Neural cell (in vitro differentiated cells): ENCODE measurements at regions not wholly inside any gene's neighbourhood (a gene's known extent, or its start where the extent isn't known, plus 50 kb on each side); places are given as distances from the start of the nearest gene placed in this dataset.

ENCODE experiments used
- H2AFZ ChIP-seq: fragments of 200-600, 300-800 bp; sonication (generic), shearing (Covaris generic); 2 replicates; pipeline ENCODE4 v1.6.0; 2014; ENCODE audit warnings: low read depth, mild to moderate bottlenecking, antibody characterized with exemption, low read length, moderate library complexity
- H3F3A ChIP-seq: fragments of 200-600 bp; shearing (Covaris generic); 2 replicates; pipeline ENCODE4 v1.6.1; 2016; ENCODE audit warnings: mild to moderate bottlenecking, moderate library complexity, mixed read lengths, antibody characterized with exemption, low read length; ENCODE audit not compliant: insufficient read depth, poor library complexity, severe bottlenecking
- H3K27ac ChIP-seq: fragments of 200-600, 300-800 bp; sonication (generic), shearing (Covaris generic); 2 replicates; pipeline ENCODE4 v1.5.1; 2014; ENCODE audit warnings: mild to moderate bottlenecking, low read length, moderate library complexity
- H3K27me3 ChIP-seq: fragments of 300-800, 200-600 bp; sonication (generic), shearing (Covaris generic); 2 replicates; pipeline ENCODE4 v1.6.0; 2014; ENCODE audit warnings: mild to moderate bottlenecking, low read depth, low read length, moderate library complexity; ENCODE audit not compliant: insufficient read depth
- H3K36me3 ChIP-seq: fragments of 300-800, 200-600 bp; sonication (generic), shearing (Covaris generic); 2 replicates; pipeline ENCODE4 v1.5.1; 2014; ENCODE audit warnings: mild to moderate bottlenecking, antibody characterized with exemption, low read length, moderate library complexity; ENCODE audit not compliant: insufficient read depth
- H3K4me2 ChIP-seq: fragments of 300-800, 200-600 bp; sonication (generic), shearing (Covaris generic); 2 replicates; pipeline ENCODE4 v1.6.0; 2014; ENCODE audit warnings: mild to moderate bottlenecking, low read length
- H3K4me3 ChIP-seq: fragments of 300-800, 200-600 bp; sonication (generic), shearing (Covaris generic); 2 replicates; pipeline ENCODE4 v1.5.1; 2014; ENCODE audit warnings: mild to moderate bottlenecking, low read length, moderate library complexity
- H3K79me2 ChIP-seq: fragments of 200-600 bp; shearing (Covaris generic); replicated peaks from 2 replicates; pipeline ENCODE4 v1.6.0; 2014; ENCODE audit warnings: mild to moderate bottlenecking, low read length, moderate library complexity; ENCODE audit not compliant: insufficient read depth
- H3K9ac ChIP-seq: fragments of 300-800, 200-600 bp; sonication (generic), shearing (Covaris generic); 2 replicates; pipeline ENCODE4 v1.6.1; 2016; ENCODE audit warnings: mild to moderate bottlenecking, low read length, mixed read lengths
- H3K9me2 ChIP-seq: fragments of 200-600 bp; shearing (Covaris generic); 2 replicates; pipeline ENCODE4 v1.6.1; 2016; ENCODE audit warnings: mild to moderate bottlenecking, low read length, mixed read lengths; ENCODE audit not compliant: insufficient read depth
- H3K9me3 ChIP-seq: fragments of 200-600, 300-800 bp; sonication (generic), shearing (Covaris generic); 2 replicates; pipeline ENCODE4 v1.6.1; 2016; ENCODE audit warnings: mild to moderate bottlenecking, mixed run types, low read length, moderate library complexity, mixed read lengths
- H4K20me1 ChIP-seq: fragments of 200-600 bp; shearing (Covaris generic); 2 replicates; pipeline ENCODE4 v1.6.1; 2016; ENCODE audit warnings: mild to moderate bottlenecking, mixed run types; ENCODE audit not compliant: insufficient read depth
- EP300 ChIP-seq: fragments of 450-650 bp; conservative IDR thresholded peaks from 2 replicates; pipeline ENCODE4 v1.6.1; 2014; ENCODE audit warnings: antibody characterized with exemption, mild to moderate bottlenecking, moderate library complexity; ENCODE audit not compliant: poor library complexity, severe bottlenecking
- EZH2 ChIP-seq: fragments of 200-600, 300-800 bp; shearing (Covaris generic), sonication (generic); IDR thresholded peaks from 2 replicates; pipeline ENCODE4 v1.6.1; 2014; ENCODE audit warnings: antibody characterized with exemption, low read length, borderline replicate concordance, mild to moderate bottlenecking; ENCODE audit not compliant: insufficient read depth, poor library complexity, severe bottlenecking
- MXI1 ChIP-seq: fragments of 450-650 bp; conservative IDR thresholded peaks from 2 replicates; pipeline ENCODE4 v1.6.1; 2014; ENCODE audit warnings: antibody characterized with exemption, mild to moderate bottlenecking; ENCODE audit not compliant: poor library complexity, severe bottlenecking
- POLR2AphosphoS5 ChIP-seq: IDR thresholded peaks from 2 replicates; pipeline ENCODE4 v1.6.1; 2012
- RAD21 ChIP-seq: fragments of 450-650 bp; conservative IDR thresholded peaks from 2 replicates; pipeline ENCODE4 v1.6.1; 2014; ENCODE audit warnings: antibody characterized with exemption, mild to moderate bottlenecking, moderate library complexity
- SMC3 ChIP-seq: fragments of 450-650 bp; conservative IDR thresholded peaks from 2 replicates; pipeline ENCODE4 v1.6.1; 2014; ENCODE audit warnings: antibody characterized with exemption, mild to moderate bottlenecking, moderate library complexity; ENCODE audit not compliant: poor library complexity
- TAF1 ChIP-seq: IDR thresholded peaks from 2 replicates; pipeline ENCODE4 v1.6.1; 2012; ENCODE audit warnings: low read depth
- TF ChIP-seq, protein P1 (sequence below): IDR thresholded peaks from 2 replicates; pipeline ENCODE4 v1.6.1; 2012; ENCODE audit warnings: borderline replicate concordance
- TF ChIP-seq, protein P2 (sequence below): fragments of 450-650 bp; IDR thresholded peaks from 2 replicates; pipeline ENCODE4 v1.5.1; 2014; ENCODE audit warnings: antibody characterized with exemption, mild to moderate bottlenecking, moderate library complexity; ENCODE audit not compliant: poor library complexity, severe bottlenecking

DNA sequence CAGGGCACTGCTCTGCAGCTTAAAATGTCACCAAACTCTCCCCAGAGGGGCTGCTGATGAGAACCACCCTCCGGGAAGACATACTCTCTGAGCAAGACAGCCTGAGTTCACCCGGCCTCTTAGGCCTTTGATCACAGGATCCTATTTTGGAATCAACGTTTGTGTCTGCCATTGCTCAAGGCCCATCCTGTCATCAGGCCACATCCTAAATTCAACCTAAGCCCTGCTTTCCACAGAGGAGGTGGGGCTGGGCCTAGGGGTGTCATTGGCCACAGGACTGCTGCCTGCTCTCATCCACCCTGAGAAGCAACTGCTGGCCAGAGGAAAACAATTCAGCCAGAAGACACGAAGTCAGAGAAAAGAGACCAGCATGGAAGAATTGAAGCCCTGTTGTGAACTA lies 351.1 kb upstream of the IRX2 start:
- no peak overlapping the region for H3K4me2 ChIP-seq
- no peak overlapping the region for H3K27ac ChIP-seq
- no peaks in the 10 kb centered on the region for H3F3A ChIP-seq
- H3K9me2 ChIP-seq: no peaks in the 10 kb centered on the region
- no peak overlapping the region for H2AFZ ChIP-seq
- H3K9ac ChIP-seq: no peak overlapping the region
- no peaks in the 10 kb centered on the region for H3K9me3 ChIP-seq
- H3K4me3 ChIP-seq: no peak overlapping the region
- H3K27me3 ChIP-seq: peaks cover 35% of the 10 kb centered on the region
- no peak for TF ChIP-seq POLR2AphosphoS5
- no peaks in the 10 kb centered on the region for H4K20me1 ChIP-seq
- H3K79me2 ChIP-seq: no peaks in the 10 kb centered on the region
- H3K36me3 ChIP-seq: no peaks in the 10 kb centered on the region

- TF ChIP-seq EZH2 (no peak), SMC3 (no peak), MXI1 (no peak), POLR2AphosphoS5 (no peak), EP300 (no peak), RAD21 (no peak), TAF1 (no peak)
- TF ChIP-seq, protein P1, sequence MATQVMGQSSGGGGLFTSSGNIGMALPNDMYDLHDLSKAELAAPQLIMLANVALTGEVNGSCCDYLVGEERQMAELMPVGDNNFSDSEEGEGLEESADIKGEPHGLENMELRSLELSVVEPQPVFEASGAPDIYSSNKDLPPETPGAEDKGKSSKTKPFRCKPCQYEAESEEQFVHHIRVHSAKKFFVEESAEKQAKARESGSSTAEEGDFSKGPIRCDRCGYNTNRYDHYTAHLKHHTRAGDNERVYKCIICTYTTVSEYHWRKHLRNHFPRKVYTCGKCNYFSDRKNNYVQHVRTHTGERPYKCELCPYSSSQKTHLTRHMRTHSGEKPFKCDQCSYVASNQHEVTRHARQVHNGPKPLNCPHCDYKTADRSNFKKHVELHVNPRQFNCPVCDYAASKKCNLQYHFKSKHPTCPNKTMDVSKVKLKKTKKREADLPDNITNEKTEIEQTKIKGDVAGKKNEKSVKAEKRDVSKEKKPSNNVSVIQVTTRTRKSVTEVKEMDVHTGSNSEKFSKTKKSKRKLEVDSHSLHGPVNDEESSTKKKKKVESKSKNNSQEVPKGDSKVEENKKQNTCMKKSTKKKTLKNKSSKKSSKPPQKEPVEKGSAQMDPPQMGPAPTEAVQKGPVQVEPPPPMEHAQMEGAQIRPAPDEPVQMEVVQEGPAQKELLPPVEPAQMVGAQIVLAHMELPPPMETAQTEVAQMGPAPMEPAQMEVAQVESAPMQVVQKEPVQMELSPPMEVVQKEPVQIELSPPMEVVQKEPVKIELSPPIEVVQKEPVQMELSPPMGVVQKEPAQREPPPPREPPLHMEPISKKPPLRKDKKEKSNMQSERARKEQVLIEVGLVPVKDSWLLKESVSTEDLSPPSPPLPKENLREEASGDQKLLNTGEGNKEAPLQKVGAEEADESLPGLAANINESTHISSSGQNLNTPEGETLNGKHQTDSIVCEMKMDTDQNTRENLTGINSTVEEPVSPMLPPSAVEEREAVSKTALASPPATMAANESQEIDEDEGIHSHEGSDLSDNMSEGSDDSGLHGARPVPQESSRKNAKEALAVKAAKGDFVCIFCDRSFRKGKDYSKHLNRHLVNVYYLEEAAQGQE: no peak
- TF ChIP-seq, protein P2, sequence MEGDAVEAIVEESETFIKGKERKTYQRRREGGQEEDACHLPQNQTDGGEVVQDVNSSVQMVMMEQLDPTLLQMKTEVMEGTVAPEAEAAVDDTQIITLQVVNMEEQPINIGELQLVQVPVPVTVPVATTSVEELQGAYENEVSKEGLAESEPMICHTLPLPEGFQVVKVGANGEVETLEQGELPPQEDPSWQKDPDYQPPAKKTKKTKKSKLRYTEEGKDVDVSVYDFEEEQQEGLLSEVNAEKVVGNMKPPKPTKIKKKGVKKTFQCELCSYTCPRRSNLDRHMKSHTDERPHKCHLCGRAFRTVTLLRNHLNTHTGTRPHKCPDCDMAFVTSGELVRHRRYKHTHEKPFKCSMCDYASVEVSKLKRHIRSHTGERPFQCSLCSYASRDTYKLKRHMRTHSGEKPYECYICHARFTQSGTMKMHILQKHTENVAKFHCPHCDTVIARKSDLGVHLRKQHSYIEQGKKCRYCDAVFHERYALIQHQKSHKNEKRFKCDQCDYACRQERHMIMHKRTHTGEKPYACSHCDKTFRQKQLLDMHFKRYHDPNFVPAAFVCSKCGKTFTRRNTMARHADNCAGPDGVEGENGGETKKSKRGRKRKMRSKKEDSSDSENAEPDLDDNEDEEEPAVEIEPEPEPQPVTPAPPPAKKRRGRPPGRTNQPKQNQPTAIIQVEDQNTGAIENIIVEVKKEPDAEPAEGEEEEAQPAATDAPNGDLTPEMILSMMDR: no peak
- H3K9me3 ChIP-seq: no peaks in the 10 kb centered on the region
- no peak overlapping the region for H3K27ac ChIP-seq
- no peaks in the 10 kb centered on the region for H3K36me3 ChIP-seq
- no peak overlapping the region for H3K4me2 ChIP-seq
- no peaks in the 10 kb centered on the region for H3K9me2 ChIP-seq
- no peak overlapping the region for H3K4me3 ChIP-seq
- H2AFZ ChIP-seq: no peak overlapping the region
- H3K79me2 ChIP-seq: no peaks in the 10 kb centered on the region
- no peaks in the 10 kb centered on the region for H4K20me1 ChIP-seq
- H3F3A ChIP-seq: no peaks in the 10 kb centered on the region
- H3K9ac ChIP-seq: no peak overlapping the region
- peaks cover 35% of the 10 kb centered on the region for H3K27me3 ChIP-seq
Measured at GRCh38 chr5:3101561-3101960, 350.1 kb upstream of the IRX2 start.

- Histone ChIP-seq H3K27me3 (peaks cover 34% of the 10 kb centered on the region), H3K27ac (no peak overlapping the region), H2AFZ (no peak overlapping the region), H3K4me2 (no peak overlapping the region), H3K79me2 (no peaks in the 10 kb centered on the region), H3K4me3 (no peak overlapping the region), H3K9me2 (no peaks in the 10 kb centered on the region), H3K36me3 (no peaks in the 10 kb centered on the region), H3F3A (no peaks in the 10 kb centered on the region), H4K20me1 (no peaks in the 10 kb centered on the region), H3K9me3 (no peaks in the 10 kb centered on the region), H3K9ac (no peak overlapping the region)
- no peak for TF ChIP-seq EP300
- no peak for TF ChIP-seq RAD21
- TF ChIP-seq, protein P2: no peak
- TF ChIP-seq TAF1: no peak
- no peak for TF ChIP-seq POLR2AphosphoS5
- TF ChIP-seq, protein P1: no peak
- no peak for TF ChIP-seq MXI1
- TF ChIP-seq SMC3: no peak
- no peak for TF ChIP-seq EZH2
Measured at GRCh38 chr5:3100921-3101551, 349.6 kb upstream of the IRX2 start.
